Right atrium auricular region (tissue), 2 donors: ENCODE measurements at regions not wholly inside any gene's neighbourhood (a gene's known extent, or its start where the extent isn't known, plus 50 kb on each side); places are given as distances from the start of the nearest gene placed in this dataset.

Experiments
- DNase-seq: peaks from one replicate; pipeline ENCODE4 v3.0.0-alpha.2; 2019; ENCODE audit warnings: low spot score
- H3K27ac ChIP-seq, 2 donors: fragments of 200-600 bp; sonication (generic); 1 replicate in 1 of 2; 2 replicates in 1 of 2; pipeline ENCODE4 v1.5.1; 2016 to 2019
- H3K27me3 ChIP-seq, 2 donors: fragments of 200-600 bp; sonication (generic); one replicate each; pipeline versions ENCODE4 v1.5.1 to v1.6.0; 2017 to 2019
- H3K36me3 ChIP-seq: fragments of 200-600 bp; sonication (generic); one replicate; pipeline ENCODE4 v1.5.1; 2016
- H3K4me1 ChIP-seq, 2 donors: fragments of 200-600 bp; sonication (generic); one replicate each; pipeline versions ENCODE4 v1.5.1 to v1.6.0; 2017 to 2019
- H3K4me3 ChIP-seq, 2 donors: fragments of 200-600 bp; sonication (generic); 1 replicate in 1 of 2; 2 replicates in 1 of 2; pipeline ENCODE4 v1.5.1; 2017 to 2019; ENCODE audit warnings: mild to moderate bottlenecking in 1 of 2, moderate library complexity in 1 of 2
- H3K9me3 ChIP-seq, 2 donors: fragments of 200-600 bp; sonication (generic); one replicate each; pipeline ENCODE4 v1.5.1; 2019
- CTCF ChIP-seq, 2 donors: fragments of 200-600 bp; sonication (generic); IDR thresholded peaks; one replicate each; pipeline ENCODE4 v1.5.1; 2019; ENCODE audit warnings: antibody characterized with exemption in 2 of 2

DNA sequence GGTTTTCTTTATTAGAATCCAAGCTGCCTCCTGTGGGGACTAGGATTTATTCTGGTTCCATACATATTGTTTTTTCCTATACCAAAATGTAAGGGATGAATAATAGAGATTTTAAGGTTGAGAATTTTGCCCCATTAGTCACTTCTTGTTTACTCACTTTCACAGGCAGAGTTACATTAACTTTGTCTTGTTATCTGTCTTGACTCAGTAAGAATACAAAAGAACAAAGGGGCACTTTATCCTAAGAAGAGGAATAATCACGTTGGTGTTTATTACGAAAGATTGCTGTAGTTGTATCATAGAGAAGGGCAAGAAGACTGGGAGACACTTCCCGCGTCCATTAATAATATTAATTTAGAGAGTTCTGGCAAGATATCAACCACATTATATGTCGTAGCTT, 599.7 kb upstream of the FTMT start:
- no peaks in the 10 kb centered on the region for H3K4me1 ChIP-seq
- H3K36me3 ChIP-seq = no peaks in the 10 kb centered on the region
- H3K27me3 ChIP-seq = no peaks in the 10 kb centered on the region
- H3K27ac ChIP-seq = no peak overlapping the region
- no peak overlapping the region for H3K4me3 ChIP-seq
- TF ChIP-seq CTCF (IDR thresholded peaks at IDR 0.05) = no peak
- no peak for DNase-seq
- no peaks in the 10 kb centered on the region for H3K9me3 ChIP-seq

GRCh38 chr5:121257621-121258020, 594.1 kb upstream of the FTMT start:
- Histone ChIP-seq H3K27ac (no peak overlapping the region), H3K4me3 (no peak overlapping the region), H3K27me3 (no peaks in the 10 kb centered on the region), H3K4me1 (no peaks in the 10 kb centered on the region), H3K9me3 (no peaks in the 10 kb centered on the region), H3K36me3 (no peaks in the 10 kb centered on the region)
- TF ChIP-seq CTCF (IDR thresholded peaks at IDR 0.05) = no peak
- no peak for DNase-seq

GRCh38 chr5:121263456-121263855, 588.2 kb upstream of the FTMT start:
- no peaks in the 10 kb centered on the region for H3K27me3 ChIP-seq
- H3K4me1 ChIP-seq = no peaks in the 10 kb centered on the region
- H3K9me3 ChIP-seq = no peaks in the 10 kb centered on the region
- DNase-seq = no peak
- H3K36me3 ChIP-seq = no peaks in the 10 kb centered on the region
- TF ChIP-seq CTCF (IDR thresholded peaks at IDR 0.05) = no peak
- H3K27ac ChIP-seq = no peak overlapping the region
- H3K4me3 ChIP-seq = no peak overlapping the region

DNA sequence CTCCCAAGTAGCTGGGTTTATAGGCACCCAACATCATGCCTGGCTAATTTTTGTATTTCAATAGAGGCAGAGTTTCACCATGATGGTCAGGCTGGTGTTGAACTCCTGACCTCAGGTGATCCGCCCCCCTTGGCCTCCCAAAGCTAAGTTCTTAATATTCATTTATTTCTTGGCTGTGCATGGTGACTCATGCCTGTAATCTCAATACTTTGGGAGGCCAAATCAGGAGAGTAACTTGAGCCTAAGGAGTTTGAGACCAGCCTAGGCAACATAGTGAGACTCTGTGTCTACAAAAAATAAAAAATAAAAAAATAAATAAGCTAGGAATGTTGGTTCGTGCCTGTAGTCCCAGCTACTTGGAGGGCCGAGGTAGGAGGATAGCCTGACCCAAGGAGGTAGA, 587.1 kb upstream of the FTMT start:
- Histone ChIP-seq H3K9me3 (no peaks in the 10 kb centered on the region), H3K27ac (no peak overlapping the region), H3K36me3 (no peaks in the 10 kb centered on the region), H3K4me1 (no peaks in the 10 kb centered on the region), H3K27me3 (no peaks in the 10 kb centered on the region), H3K4me3 (no peak overlapping the region)
- no peak for DNase-seq
- TF ChIP-seq CTCF (IDR thresholded peaks at IDR 0.05) = no peak

GRCh38 chr5:121271546-121271945, 580.1 kb upstream of the FTMT start:
- no peak for DNase-seq
- H3K36me3 ChIP-seq = no peaks in the 10 kb centered on the region
- H3K27ac ChIP-seq = no peak overlapping the region
- no peaks in the 10 kb centered on the region for H3K4me1 ChIP-seq
- H3K9me3 ChIP-seq = no peaks in the 10 kb centered on the region
- TF ChIP-seq CTCF (IDR thresholded peaks at IDR 0.05) = no peak
- no peak overlapping the region for H3K4me3 ChIP-seq
- H3K27me3 ChIP-seq = no peaks in the 10 kb centered on the region

- no peaks in the 10 kb centered on the region for H3K9me3 ChIP-seq
Observed at GRCh38 chr5:121273833-121274433, 577.7 kb upstream of the FTMT start.

More at GRCh38 chr5:121273833-121274433, 577.7 kb upstream of the FTMT start:
- H3K4me1 ChIP-seq = no peaks in the 10 kb centered on the region
- no peaks in the 10 kb centered on the region for H3K27me3 ChIP-seq
- DNase-seq = no peak
- TF ChIP-seq CTCF (IDR thresholded peaks at IDR 0.05) = no peak
- no peak overlapping the region for H3K27ac ChIP-seq
- H3K36me3 ChIP-seq = no peaks in the 10 kb centered on the region
- no peak overlapping the region for H3K4me3 ChIP-seq
